ENCODE measurements at regions not wholly inside any gene's neighbourhood (a gene's known extent, or its start where the extent isn't known, plus 50 kb on each side); places are given as distances from the start of the nearest gene placed in this dataset.

DNA sequence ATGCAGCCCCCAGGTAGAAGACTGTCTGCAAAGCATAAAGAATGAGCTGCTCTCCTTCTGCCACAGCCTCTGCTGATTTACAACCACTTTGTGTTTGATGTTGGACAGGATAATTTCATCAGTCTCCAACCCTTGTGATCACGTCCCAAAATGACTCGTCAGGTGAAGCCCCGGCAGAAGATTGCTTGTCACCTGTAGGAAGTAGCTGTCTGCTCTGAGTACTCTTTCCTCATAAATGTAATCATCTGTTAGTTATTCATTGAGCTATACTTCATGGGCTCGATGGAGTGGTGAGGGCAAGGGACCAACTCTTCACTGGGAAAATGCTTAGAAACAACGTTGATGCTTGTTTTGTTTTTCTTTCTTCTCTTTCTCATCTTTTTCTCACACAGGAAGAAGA, 290.9 kb upstream of the SP8 start:
- Histone ChIP-seq H2AFZ (ENCODE audit: low read depth, low read length) (no peak overlapping the region), H3K27me3 (ENCODE audit: insufficient read depth, low read length, poor library complexity) (no peaks in the 10 kb centered on the region), H4K20me1 (ENCODE audit: insufficient read depth, low read length) (no peaks in the 10 kb centered on the region), H3K9me3 (ENCODE audit: insufficient read depth, low read length, severe bottlenecking) (no peaks in the 10 kb centered on the region), H3K4me2 (ENCODE audit: insufficient read depth, low read length) (no peak overlapping the region), H3K27ac (ENCODE audit: low read length) (no peak overlapping the region), H3K4me1 (ENCODE audit: insufficient read depth, low read length) (no peaks in the 10 kb centered on the region), H3K9ac (ENCODE audit: low read depth, low read length) (no peak overlapping the region), H3K36me3 (ENCODE audit: insufficient read depth, low read length) (no peaks in the 10 kb centered on the region), H3K4me3 (ENCODE audit: low read depth in 1 of 2, low read length in 2 of 2) (no peak overlapping the region), H3K79me2 (ENCODE audit: insufficient read depth, low read length) (no peaks in the 10 kb centered on the region)
- ATAC-seq (ENCODE audit: insufficient read depth, low read depth) (no peak), DNase-seq (no peak)
- TF ChIP-seq CTCF (IDR thresholded peaks at IDR 0.05; ENCODE audit: borderline replicate concordance, extremely low read depth, low read length, poor library complexity, severe bottlenecking) (no peak), EZH2 (IDR thresholded peaks at IDR 0.05; ENCODE audit: borderline replicate concordance, low read depth, low read length, severe bottlenecking) (no peak)

GRCh38 chr7:21084286-21084685, 297.6 kb upstream of the SP8 start:
- Histone ChIP-seq H3K9me3 (ENCODE audit: insufficient read depth, low read length, severe bottlenecking) (no peaks in the 10 kb centered on the region), H4K20me1 (ENCODE audit: insufficient read depth, low read length) (no peaks in the 10 kb centered on the region), H3K27ac (ENCODE audit: low read length) (no peak overlapping the region), H3K36me3 (ENCODE audit: insufficient read depth, low read length) (no peaks in the 10 kb centered on the region), H3K27me3 (ENCODE audit: insufficient read depth, low read length, poor library complexity) (no peaks in the 10 kb centered on the region), H3K4me1 (ENCODE audit: insufficient read depth, low read length) (no peaks in the 10 kb centered on the region), H2AFZ (ENCODE audit: low read depth, low read length) (no peak overlapping the region), H3K79me2 (ENCODE audit: insufficient read depth, low read length) (no peaks in the 10 kb centered on the region), H3K9ac (ENCODE audit: low read depth, low read length) (no peak overlapping the region), H3K4me2 (ENCODE audit: insufficient read depth, low read length) (no peak overlapping the region), H3K4me3 (ENCODE audit: low read depth in 1 of 2, low read length in 2 of 2) (no peak overlapping the region)
- TF ChIP-seq CTCF (IDR thresholded peaks at IDR 0.05; ENCODE audit: borderline replicate concordance, extremely low read depth, low read length, poor library complexity, severe bottlenecking) (no peak), EZH2 (IDR thresholded peaks at IDR 0.05; ENCODE audit: borderline replicate concordance, low read depth, low read length, severe bottlenecking) (no peak)
- DNase-seq (no peak), ATAC-seq (ENCODE audit: insufficient read depth, low read depth) (no peak)

DNA sequence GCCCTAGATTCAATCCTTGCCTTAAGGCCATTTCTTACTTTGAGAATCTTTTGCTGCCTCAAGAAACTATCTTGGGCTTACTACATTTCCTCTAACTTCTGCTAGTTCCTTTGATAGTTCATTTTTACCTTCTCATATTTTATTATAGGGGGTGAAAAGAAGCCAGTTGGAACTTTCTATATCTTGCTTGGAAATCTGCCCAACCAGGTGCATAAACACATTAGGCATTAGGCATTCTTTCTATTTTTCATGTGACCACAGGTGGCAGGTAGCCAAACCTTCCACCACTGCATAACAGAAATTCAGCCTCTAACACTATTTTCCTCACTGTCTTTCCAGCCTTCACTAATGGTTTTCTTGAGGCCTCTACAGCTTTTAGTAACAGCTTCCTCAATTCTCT, 300.0 kb upstream of the SP8 start:
- no peak overlapping the region for H3K4me2 ChIP-seq (ENCODE audit: insufficient read depth, low read length)
- no peaks in the 10 kb centered on the region for H3K36me3 ChIP-seq (ENCODE audit: insufficient read depth, low read length)
- no peak for TF ChIP-seq EZH2 (IDR thresholded peaks at IDR 0.05; ENCODE audit: borderline replicate concordance, low read depth, low read length, severe bottlenecking)
- no peak for TF ChIP-seq CTCF (IDR thresholded peaks at IDR 0.05; ENCODE audit: borderline replicate concordance, extremely low read depth, low read length, poor library complexity, severe bottlenecking)
- H2AFZ ChIP-seq (ENCODE audit: low read depth, low read length), result no peak overlapping the region
- H3K9ac ChIP-seq (ENCODE audit: low read depth, low read length), result no peak overlapping the region
- H4K20me1 ChIP-seq (ENCODE audit: insufficient read depth, low read length), result no peaks in the 10 kb centered on the region
- no peaks in the 10 kb centered on the region for H3K4me1 ChIP-seq (ENCODE audit: insufficient read depth, low read length)
- H3K4me3 ChIP-seq (ENCODE audit: low read depth in 1 of 2, low read length in 2 of 2), result no peak overlapping the region
- H3K9me3 ChIP-seq (ENCODE audit: insufficient read depth, low read length, severe bottlenecking), result no peaks in the 10 kb centered on the region
- no peak overlapping the region for H3K27ac ChIP-seq (ENCODE audit: low read length)
- H3K79me2 ChIP-seq (ENCODE audit: insufficient read depth, low read length), result no peaks in the 10 kb centered on the region
- ATAC-seq (ENCODE audit: insufficient read depth, low read depth), result no peak
- no peak for DNase-seq
- H3K27me3 ChIP-seq (ENCODE audit: insufficient read depth, low read length, poor library complexity), result no peaks in the 10 kb centered on the region

DNA sequence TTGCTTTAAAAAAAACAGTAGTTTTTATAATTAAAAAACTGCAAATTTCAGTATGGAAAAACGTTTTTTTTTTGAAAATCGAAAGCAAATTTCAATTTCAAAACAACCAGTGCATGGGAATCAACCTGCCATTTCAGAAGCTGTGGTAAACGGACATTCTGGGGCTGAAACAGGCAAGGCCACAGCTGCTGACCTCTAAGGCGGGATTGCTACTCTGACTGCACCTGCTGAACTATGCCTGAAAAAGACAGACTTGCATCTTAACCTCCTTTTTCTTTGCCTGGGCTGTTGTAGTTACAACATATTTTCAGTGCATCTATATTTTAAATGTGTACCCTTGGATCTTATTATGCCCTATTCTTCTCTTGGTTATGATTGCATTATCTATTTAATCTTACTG, 303.0 kb upstream of the SP8 start:
- H3K9ac ChIP-seq (ENCODE audit: low read depth, low read length), result no peak overlapping the region
- H3K4me2 ChIP-seq (ENCODE audit: insufficient read depth, low read length), result no peak overlapping the region
- H3K27ac ChIP-seq (ENCODE audit: low read length), result no peak overlapping the region
- H3K9me3 ChIP-seq (ENCODE audit: insufficient read depth, low read length, severe bottlenecking), result no peaks in the 10 kb centered on the region
- H4K20me1 ChIP-seq (ENCODE audit: insufficient read depth, low read length), result no peaks in the 10 kb centered on the region
- no peaks in the 10 kb centered on the region for H3K4me1 ChIP-seq (ENCODE audit: insufficient read depth, low read length)
- H3K79me2 ChIP-seq (ENCODE audit: insufficient read depth, low read length), result no peaks in the 10 kb centered on the region
- no peak for ATAC-seq (ENCODE audit: insufficient read depth, low read depth)
- no peak for DNase-seq
- no peak overlapping the region for H3K4me3 ChIP-seq (ENCODE audit: low read depth in 1 of 2, low read length in 2 of 2)
- H2AFZ ChIP-seq (ENCODE audit: low read depth, low read length), result no peak overlapping the region
- TF ChIP-seq CTCF (IDR thresholded peaks at IDR 0.05; ENCODE audit: borderline replicate concordance, extremely low read depth, low read length, poor library complexity, severe bottlenecking) (no peak), EZH2 (IDR thresholded peaks at IDR 0.05; ENCODE audit: borderline replicate concordance, low read depth, low read length, severe bottlenecking) (no peak)
- no peaks in the 10 kb centered on the region for H3K27me3 ChIP-seq (ENCODE audit: insufficient read depth, low read length, poor library complexity)
- H3K36me3 ChIP-seq (ENCODE audit: insufficient read depth, low read length), result no peaks in the 10 kb centered on the region

All from DND-41 (cell line).